ENCODE measurements at regions not wholly inside any gene's neighbourhood (a gene's known extent, or its start where the extent isn't known, plus 50 kb on each side); places are given as distances from the start of the nearest gene placed in this dataset.

- no peak for DNase-seq (ENCODE audit: low spot score)
- in situ Hi-C loops (cut with MboI; ENCODE audit: low sequenced_read_pairs, unreplicated experiment) = no loop called here
- no peak for TF ChIP-seq CTCF (IDR thresholded peaks at IDR 0.05; ENCODE audit: borderline replicate concordance, control extremely low read depth, extremely low read depth, insufficient read depth, missing control alignments)
Measured at GRCh38 chr2:150150144-150150543, 337.3 kb downstream of the RND3 start.

- in situ Hi-C loops (cut with MboI; ENCODE audit: low sequenced_read_pairs, unreplicated experiment) = no loop called here
- DNase-seq (ENCODE audit: low spot score) = no peak
- TF ChIP-seq CTCF (IDR thresholded peaks at IDR 0.05; ENCODE audit: borderline replicate concordance, control extremely low read depth, extremely low read depth, insufficient read depth, missing control alignments) = no peak
Measured at GRCh38 chr2:150147889-150148683, 339.4 kb downstream of the RND3 start.

- TF ChIP-seq CTCF (IDR thresholded peaks at IDR 0.05; ENCODE audit: borderline replicate concordance, control extremely low read depth, extremely low read depth, insufficient read depth, missing control alignments) = no peak
- DNase-seq (ENCODE audit: low spot score) = no peak
- in situ Hi-C loops (cut with MboI; ENCODE audit: low sequenced_read_pairs, unreplicated experiment) = no loop called here
Measured at GRCh38 chr2:150146879-150147278, 340.6 kb downstream of the RND3 start.

GRCh38 chr2:150145299-150145692, 342.2 kb downstream of the RND3 start:
- in situ Hi-C loops (cut with MboI; ENCODE audit: low sequenced_read_pairs, unreplicated experiment) = no loop called here
- TF ChIP-seq CTCF (IDR thresholded peaks at IDR 0.05; ENCODE audit: borderline replicate concordance, control extremely low read depth, extremely low read depth, insufficient read depth, missing control alignments) = no peak
- DNase-seq (ENCODE audit: low spot score) = no peak

- in situ Hi-C loops (cut with MboI; ENCODE audit: low sequenced_read_pairs, unreplicated experiment) = no loop called here
- DNase-seq (ENCODE audit: low spot score) = no peak
- no peak for TF ChIP-seq CTCF (IDR thresholded peaks at IDR 0.05; ENCODE audit: borderline replicate concordance, control extremely low read depth, extremely low read depth, insufficient read depth, missing control alignments)
Measured at GRCh38 chr2:150144546-150145298, 342.7 kb downstream of the RND3 start.

- in situ Hi-C loops (cut with MboI; ENCODE audit: low sequenced_read_pairs, unreplicated experiment) = no loop called here
- no peak for DNase-seq (ENCODE audit: low spot score)
Measured at GRCh38 chr2:150143087-150143536, 344.4 kb downstream of the RND3 start.

More at GRCh38 chr2:150143087-150143536, 344.4 kb downstream of the RND3 start:
- TF ChIP-seq CTCF (IDR thresholded peaks at IDR 0.05; ENCODE audit: borderline replicate concordance, control extremely low read depth, extremely low read depth, insufficient read depth, missing control alignments) = no peak
